ENCODE measurements at regions not wholly inside any gene's neighbourhood (a gene's known extent, or its start where the extent isn't known, plus 50 kb on each side); places are given as distances from the start of the nearest gene placed in this dataset.

GRCh38 chr7:79515358-79515757 lies 61.9 kb upstream of the MAGI2 start:
- H3K4me1 ChIP-seq (ENCODE audit: control insufficient read depth, extremely low read depth, insufficient read depth, low read length) = no peaks in the 10 kb centered on the region
- no peaks in the 10 kb centered on the region for H3K27me3 ChIP-seq (ENCODE audit: control insufficient read depth in 2 of 2, insufficient read depth in 2 of 2, low read length in 2 of 2)
- H3K27ac ChIP-seq (ENCODE audit: insufficient read depth, low read depth, low read length) = no peak overlapping the region
- no peak overlapping the region for H2AFZ ChIP-seq (ENCODE audit: low read depth, low read length)
- dilution Hi-C loops (cut with MboI; ENCODE audit: extremely low pct_ligation_motif_present, low sequenced_read_pairs) (no loop called here), intact Hi-C loops (cut with micrococcal nuclease) (no loop called here)
- H3K9ac ChIP-seq (replicated peaks; ENCODE audit: extremely low read depth, insufficient read depth, low read length) = no peak overlapping the region
- H3K9me1 ChIP-seq (replicated peaks; ENCODE audit: control insufficient read depth, extremely low read depth, insufficient read depth, low read length) = no peaks in the 10 kb centered on the region
- no peaks in the 10 kb centered on the region for H3K79me2 ChIP-seq (ENCODE audit: control insufficient read depth, insufficient read depth, low read length)
- H4K20me1 ChIP-seq (replicated peaks; ENCODE audit: control insufficient read depth, extremely low read depth, insufficient read depth, low read length) = no peaks in the 10 kb centered on the region
- no TSS peak for BruUV-seq (replicated peaks)
- H3K9me3 ChIP-seq (replicated peaks; ENCODE audit: control insufficient read depth, insufficient read depth, low read length) = no peaks in the 10 kb centered on the region
- H3K4me2 ChIP-seq (ENCODE audit: insufficient read depth, low read length) = no peak overlapping the region
- ChIA-PET CTCF (no interaction called here), POLR2A (no interaction called here)
- FAIRE-seq = no peak
- no peak for TF ChIP-seq POLR2AphosphoS5 (IDR thresholded peaks at IDR 0.05; ENCODE audit: insufficient read depth, low read depth, low read length)
- TF ChIP-seq GATA2 (IDR thresholded peaks at IDR 0.05; ENCODE audit: insufficient read depth, insufficient read length, low read depth, low read length) = no peak
- no peak for TF ChIP-seq EZH2 (IDR thresholded peaks at IDR 0.05; ENCODE audit: borderline replicate concordance, low read depth, low read length, severe bottlenecking)
- no peak for TF ChIP-seq FOS (IDR thresholded peaks at IDR 0.05; ENCODE audit: borderline replicate concordance, insufficient read depth, low read length)
- no peak for TF ChIP-seq MYC (IDR thresholded peaks at IDR 0.05; ENCODE audit: low read depth, low read length)
- TF ChIP-seq JUN (IDR thresholded peaks at IDR 0.05; ENCODE audit: borderline replicate concordance, insufficient read depth, insufficient read length, low read depth) = no peak
- TF ChIP-seq, protein P1, sequence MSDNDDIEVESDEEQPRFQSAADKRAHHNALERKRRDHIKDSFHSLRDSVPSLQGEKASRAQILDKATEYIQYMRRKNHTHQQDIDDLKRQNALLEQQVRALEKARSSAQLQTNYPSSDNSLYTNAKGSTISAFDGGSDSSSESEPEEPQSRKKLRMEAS (IDR thresholded peaks at IDR 0.05; ENCODE audit: insufficient read depth, insufficient read length) = no peak
- TF ChIP-seq CTCF (IDR thresholded peaks at IDR 0.05; ENCODE audit: extremely low read depth in 1 of 2, insufficient read depth in 1 of 2, low read depth in 1 of 2, low read length in 2 of 2) = no peak
- TF ChIP-seq POLR2A (IDR thresholded peaks at IDR 0.05; ENCODE audit: low read depth, low read length) = no peak
- DNase-seq (ENCODE audit: low read depth, low spot score) = no peak
- no peak overlapping the region for H3K4me3 ChIP-seq (replicated peaks in 1 of 3; ENCODE audit: insufficient read depth in 1 of 3, low read depth in 1 of 3, low read length in 3 of 3)
- no peaks in the 10 kb centered on the region for H3K36me3 ChIP-seq (ENCODE audit: control insufficient read depth in 2 of 2, extremely low read depth in 1 of 2, insufficient read depth in 2 of 2, low read length in 2 of 2)

All from endothelial cell of umbilical vein (primary cell).